Sigmoid colon (tissue), 6 donors: ENCODE measurements at regions not wholly inside any gene's neighbourhood (a gene's known extent, or its start where the extent isn't known, plus 50 kb on each side); places are given as distances from the start of the nearest gene placed in this dataset.

Experiments used
- DNase-seq: peaks from one replicate; pipeline ENCODE4 v3.0.0-alpha.2; 2019
- H3K27ac ChIP-seq, 4 donors: fragments of 200-600 bp; sonication (generic); one replicate each; pipeline ENCODE4 v1.5.1; 2016 to 2019; ENCODE audit warnings: mild to moderate bottlenecking in 1 of 4
- H3K27me3 ChIP-seq, 3 donors: fragments of 200-600 bp; sonication (generic); one replicate each; pipeline ENCODE4 v1.5.1; 2019; ENCODE audit warnings: mild to moderate bottlenecking in 1 of 3
- H3K36me3 ChIP-seq, 4 donors: fragments of 200-600 bp; sonication (generic); one replicate each; pipeline ENCODE4 v1.5.1; 2016 to 2019
- H3K4me1 ChIP-seq, 4 donors: fragments of 200-600 bp; sonication (generic); one replicate each; pipeline ENCODE4 v1.5.1; 2017 to 2019
- H3K4me3 ChIP-seq, 4 donors: fragments of 200-600 bp; sonication (generic); one replicate each; pipeline ENCODE4 v1.5.1; 2017 to 2019; ENCODE audit warnings: mild to moderate bottlenecking in 2 of 4, moderate library complexity in 1 of 4
- H3K9me3 ChIP-seq, 4 donors: fragments of 200-600 bp in 3 of 4; sonication (generic) in 3 of 4; one replicate each; pipeline versions ENCODE4 v1.5.1 to v1.6.1; 2013 to 2019
- EP300 ChIP-seq, 4 donors: sonication (generic); formaldehyde crosslinking; IDR thresholded peaks; one replicate each; pipeline ENCODE4 v1.6.1; 2017; ENCODE audit warnings: antibody characterized with exemption in 4 of 4
- POLR2A ChIP-seq, 2 donors: fragments of 450-650 bp; IDR thresholded peaks; one replicate each; pipeline ENCODE4 v1.6.1; 2016; ENCODE audit warnings: antibody characterized with exemption in 2 of 2, mild to moderate bottlenecking in 2 of 2, moderate library complexity in 2 of 2
- POLR2AphosphoS5 ChIP-seq, 4 donors: sonication (generic); formaldehyde crosslinking; IDR thresholded peaks; one replicate each; pipeline ENCODE4 v1.6.1; 2017; ENCODE audit warnings: antibody characterized with exemption in 4 of 4
- WGBS, 2 donors: extraction: QIAGEN DNeasy Blood & Tissue Kit; methylation state at CpG; one replicate each; pipeline ENCODE4 v1.1.7; 2013; 5-methylcytosine and 5-hydroxymethylcytosine counted together
- intact Hi-C: fragments of 100-400 bp; cut with DNase I; formaldehyde crosslinking; loops from one replicate; pipeline ENCODE4 v1.15.1; 2023
- TF ChIP-seq, protein P1 (sequence below), 4 experiments: fragments of 450-650 bp in 3 of 4; fragments of 200-600 bp in 1 of 4; IDR thresholded peaks; one replicate each; pipeline ENCODE4 v1.5.1; 2016 to 2019; ENCODE audit warnings: antibody characterized with exemption in 4 of 4, mild to moderate bottlenecking in 3 of 4, moderate library complexity in 2 of 4
- donor health status: healthy with polysubstance abuse.
- donor health status: healthy.

GRCh38 chr5:2158109-2158508, 275.4 kb upstream of the IRX4 start:
- Histone ChIP-seq H3K9me3 (no peaks in the 10 kb centered on the region), H3K4me3 (no peak overlapping the region), H3K27me3 (no peaks in the 10 kb centered on the region), H3K36me3 (no peaks in the 10 kb centered on the region), H3K27ac (no peak overlapping the region), H3K4me1 (no peaks in the 10 kb centered on the region)
- 73 to 85% methylated on average over 5 of the region's 5 CpGs for WGBS, 2 donors
- DNase-seq: no peak
- intact Hi-C loops: no loop called here
- TF ChIP-seq POLR2A (IDR thresholded peaks at IDR 0.05) (no peak), EP300 (IDR thresholded peaks at IDR 0.05) (no peak), POLR2AphosphoS5 (IDR thresholded peaks at IDR 0.05) (no peak)
- TF ChIP-seq, protein P1, sequence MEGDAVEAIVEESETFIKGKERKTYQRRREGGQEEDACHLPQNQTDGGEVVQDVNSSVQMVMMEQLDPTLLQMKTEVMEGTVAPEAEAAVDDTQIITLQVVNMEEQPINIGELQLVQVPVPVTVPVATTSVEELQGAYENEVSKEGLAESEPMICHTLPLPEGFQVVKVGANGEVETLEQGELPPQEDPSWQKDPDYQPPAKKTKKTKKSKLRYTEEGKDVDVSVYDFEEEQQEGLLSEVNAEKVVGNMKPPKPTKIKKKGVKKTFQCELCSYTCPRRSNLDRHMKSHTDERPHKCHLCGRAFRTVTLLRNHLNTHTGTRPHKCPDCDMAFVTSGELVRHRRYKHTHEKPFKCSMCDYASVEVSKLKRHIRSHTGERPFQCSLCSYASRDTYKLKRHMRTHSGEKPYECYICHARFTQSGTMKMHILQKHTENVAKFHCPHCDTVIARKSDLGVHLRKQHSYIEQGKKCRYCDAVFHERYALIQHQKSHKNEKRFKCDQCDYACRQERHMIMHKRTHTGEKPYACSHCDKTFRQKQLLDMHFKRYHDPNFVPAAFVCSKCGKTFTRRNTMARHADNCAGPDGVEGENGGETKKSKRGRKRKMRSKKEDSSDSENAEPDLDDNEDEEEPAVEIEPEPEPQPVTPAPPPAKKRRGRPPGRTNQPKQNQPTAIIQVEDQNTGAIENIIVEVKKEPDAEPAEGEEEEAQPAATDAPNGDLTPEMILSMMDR (IDR thresholded peaks at IDR 0.05): no peak

DNA sequence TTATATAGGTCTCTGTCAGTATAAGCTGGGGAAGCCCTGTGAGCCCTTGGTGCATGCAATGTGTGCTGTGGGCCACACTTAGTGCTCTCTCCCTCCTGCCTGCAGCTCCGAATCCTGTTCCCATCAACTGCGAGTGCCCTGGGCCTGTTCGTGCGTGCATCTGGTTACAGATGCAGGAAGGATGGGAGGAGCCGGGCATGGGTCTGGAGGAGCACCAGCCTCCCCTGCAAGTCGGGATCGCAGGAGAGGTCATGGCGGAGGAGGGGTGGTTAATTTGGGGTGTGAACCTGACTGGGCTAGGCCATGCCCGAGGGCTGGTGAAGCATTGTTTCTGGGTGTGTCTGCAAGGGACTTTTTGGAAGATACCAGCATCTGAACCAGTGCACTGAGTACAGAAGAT, 274.6 kb upstream of the IRX4 start:
- no peak overlapping the region for H3K4me3 ChIP-seq
- no peaks in the 10 kb centered on the region for H3K4me1 ChIP-seq
- no peaks in the 10 kb centered on the region for H3K27me3 ChIP-seq
- no peak for DNase-seq
- intact Hi-C loops: no loop called here
- no peak overlapping the region for H3K27ac ChIP-seq
- H3K9me3 ChIP-seq: no peaks in the 10 kb centered on the region
- no peaks in the 10 kb centered on the region for H3K36me3 ChIP-seq
- TF ChIP-seq EP300 (IDR thresholded peaks at IDR 0.05) (no peak), POLR2AphosphoS5 (IDR thresholded peaks at IDR 0.05) (no peak), POLR2A (IDR thresholded peaks at IDR 0.05) (no peak)
- TF ChIP-seq, protein P1 (IDR thresholded peaks at IDR 0.05): no peak
- 89 to 91% methylated on average over 9 of the region's 9 CpGs for WGBS, 2 donors

DNA sequence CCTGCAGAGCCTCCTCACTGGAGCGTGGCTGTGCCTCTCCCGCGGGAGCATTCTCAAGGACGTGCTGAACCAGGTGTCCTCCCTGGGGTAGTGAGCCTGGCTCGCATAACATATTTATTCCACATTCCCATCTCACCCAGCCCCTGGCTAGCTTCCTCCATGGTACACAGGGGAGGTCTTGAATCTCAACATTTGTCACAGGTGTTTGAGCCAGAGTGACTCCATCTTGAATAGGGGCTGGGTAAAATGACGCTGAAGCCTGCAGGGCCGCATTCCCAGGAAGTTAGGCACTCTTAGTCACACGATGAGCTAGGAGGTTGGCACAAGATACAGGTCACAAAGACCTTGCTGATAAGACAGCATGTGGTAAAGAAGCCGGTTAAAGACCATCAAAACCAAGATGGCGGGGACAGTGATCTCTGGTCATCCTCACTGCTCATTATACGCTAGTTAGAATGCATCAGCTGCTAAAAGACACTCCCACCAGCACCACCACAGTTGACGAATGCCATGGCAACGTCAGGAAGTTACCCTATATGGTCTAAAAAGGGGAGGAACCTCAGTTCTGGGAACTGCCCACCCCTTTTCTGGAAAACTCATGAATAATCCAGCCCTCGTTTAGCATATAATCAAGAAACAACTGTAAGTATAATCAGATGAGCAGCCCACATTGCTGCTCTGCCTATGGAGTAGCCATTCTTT, 273.8 kb upstream of the IRX4 start:
- TF ChIP-seq POLR2A (IDR thresholded peaks at IDR 0.05): no peak
- no peaks in the 10 kb centered on the region for H3K36me3 ChIP-seq
- H3K9me3 ChIP-seq: no peaks in the 10 kb centered on the region
- DNase-seq: no peak
- no peaks in the 10 kb centered on the region for H3K4me1 ChIP-seq
- WGBS, 2 donors: 88 to 90% methylated on average over 14 of the region's 14 CpGs
- no peak overlapping the region for H3K4me3 ChIP-seq
- no peak overlapping the region for H3K27ac ChIP-seq
- intact Hi-C loops: no loop called here
- no peaks in the 10 kb centered on the region for H3K27me3 ChIP-seq

GRCh38 chr5:2155556-2155955, 272.8 kb upstream of the IRX4 start:
- no peak overlapping the region for H3K4me3 ChIP-seq
- H3K4me1 ChIP-seq: no peaks in the 10 kb centered on the region
- no peaks in the 10 kb centered on the region for H3K36me3 ChIP-seq
- TF ChIP-seq, protein P1 (IDR thresholded peaks at IDR 0.05): no peak
- TF ChIP-seq EP300 (IDR thresholded peaks at IDR 0.05): no peak
- no peak for TF ChIP-seq POLR2AphosphoS5 (IDR thresholded peaks at IDR 0.05)
- no peak for TF ChIP-seq POLR2A (IDR thresholded peaks at IDR 0.05)
- intact Hi-C loops: no loop called here
- no peaks in the 10 kb centered on the region for H3K9me3 ChIP-seq
- no peak overlapping the region for H3K27ac ChIP-seq
- DNase-seq: no peak
- no peaks in the 10 kb centered on the region for H3K27me3 ChIP-seq
- 93 to 94% methylated on average over 18 of the region's 18 CpGs for WGBS, 2 donors

DNA sequence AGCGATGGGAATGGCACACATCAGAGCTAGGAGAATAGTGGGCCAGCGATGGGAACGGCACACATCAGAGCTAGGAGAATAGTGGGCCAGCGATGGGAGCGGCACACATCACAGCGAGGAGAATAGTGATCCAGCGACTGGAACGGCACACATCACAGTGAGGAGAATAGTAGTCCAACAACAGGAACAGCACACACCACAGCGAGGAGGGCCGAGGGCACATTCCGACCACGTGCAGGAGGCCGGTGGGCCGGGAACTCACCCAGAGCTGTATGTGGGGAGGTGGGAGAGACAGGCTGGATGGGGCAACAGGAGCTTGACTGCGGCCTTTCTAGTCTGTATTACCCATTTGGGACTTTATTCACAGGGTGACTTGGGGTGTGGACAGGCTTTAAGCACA, 271.1 kb upstream of the IRX4 start:
- no peak for DNase-seq
- TF ChIP-seq EP300 (IDR thresholded peaks at IDR 0.05) (no peak), POLR2A (IDR thresholded peaks at IDR 0.05) (no peak), POLR2AphosphoS5 (IDR thresholded peaks at IDR 0.05) (no peak)
- TF ChIP-seq, protein P1 (IDR thresholded peaks at IDR 0.05): no peak

More for the DNA sequence above, 271.1 kb upstream of the IRX4 start:
- no peaks in the 10 kb centered on the region for H3K4me1 ChIP-seq
- H3K9me3 ChIP-seq: no peaks in the 10 kb centered on the region
- no peaks in the 10 kb centered on the region for H3K36me3 ChIP-seq
- no peaks in the 10 kb centered on the region for H3K27me3 ChIP-seq
- intact Hi-C loops: no loop called here
- H3K4me3 ChIP-seq: no peak overlapping the region
- WGBS, 2 donors: 84 to 87% methylated on average over 15 of the region's 15 CpGs
- no peak overlapping the region for H3K27ac ChIP-seq
